ENCODE measurements at regions not wholly inside any gene's neighbourhood (a gene's known extent, or its start where the extent isn't known, plus 50 kb on each side); places are given as distances from the start of the nearest gene placed in this dataset.

DNA sequence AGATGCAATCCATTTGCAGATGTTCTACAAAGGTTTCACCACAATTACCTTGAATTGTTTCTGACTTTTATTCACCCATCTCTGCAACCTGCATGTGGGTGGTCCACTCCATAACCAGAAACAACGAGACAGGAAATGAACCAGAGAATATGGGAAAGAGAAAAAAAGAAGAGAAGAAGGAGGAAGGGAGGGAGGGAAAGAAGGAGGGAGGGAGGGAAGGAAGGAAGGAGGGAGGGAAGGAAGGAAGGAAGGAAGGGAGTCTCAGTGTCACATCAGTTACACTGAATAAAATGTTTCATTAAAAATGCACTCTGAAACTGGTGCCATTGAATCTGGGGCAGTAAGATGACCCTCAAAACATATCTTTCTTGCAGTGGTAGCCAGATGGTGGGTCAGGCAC lies 301.3 kb upstream of the MGMT start:
- no peak overlapping the region for H2BK120ac ChIP-seq (ENCODE audit: low read depth, low read length)

GRCh38 chr10:129168660-129169059 lies 298.4 kb upstream of the MGMT start:
- WGBS, 2 donors (ENCODE audit: extremely low coverage in 2 of 2, insufficient read length in 2 of 2, insufficient replicate concordance in 1 of 2), result no CpG with 5 or more reads among the region's 4 CpGs

More for the DNA sequence above, 301.3 kb upstream of the MGMT start:
- Histone ChIP-seq H4K8ac (ENCODE audit: low read depth, low read length) (no peak overlapping the region), H3K14ac (ENCODE audit: low read length) (peak overlapping the region; percentile 60), H3K36me3 (replicated peaks in 1 of 2; ENCODE audit: control insufficient read depth in 2 of 2, insufficient read depth in 2 of 2, low read length in 2 of 2) (no peaks in the 10 kb centered on the region), H3K18ac (ENCODE audit: low read length) (no peak overlapping the region), H3K4me3 (ENCODE audit: low read length in 2 of 2) (no peak overlapping the region), H3K27me3 (ENCODE audit: control insufficient read depth in 3 of 3, insufficient read depth in 3 of 3, low read depth in 1 of 3, low read length in 3 of 3) (no peaks in the 10 kb centered on the region), H2BK12ac (ENCODE audit: low read length) (no peak overlapping the region), H3K27ac (replicated peaks; ENCODE audit: low read length) (no peak overlapping the region), H2AFZ (ENCODE audit: low read length) (no peak overlapping the region), H3K9ac (ENCODE audit: low read depth, low read length, poor library complexity) (no peak overlapping the region), H2BK5ac (ENCODE audit: low read length) (no peak overlapping the region), H3K4ac (ENCODE audit: low read length) (no peak overlapping the region), H3K9me3 (replicated peaks in 1 of 2; ENCODE audit: control insufficient read depth in 2 of 2, insufficient read depth in 1 of 2, low read depth in 1 of 2, low read length in 2 of 2) (no peaks in the 10 kb centered on the region), H3K23ac (ENCODE audit: low read depth, low read length, poor library complexity) (no peak overlapping the region), H2BK15ac (ENCODE audit: low read length) (no peak overlapping the region), H3K4me2 (ENCODE audit: insufficient read depth, low read length, poor library complexity, severe bottlenecking) (no peak overlapping the region), H4K91ac (ENCODE audit: low read depth, low read length, poor library complexity) (no peak overlapping the region), H3K79me1 (ENCODE audit: low read depth, low read length) (no peaks in the 10 kb centered on the region), H3K4me1 (ENCODE audit: control insufficient read depth in 2 of 2, insufficient read depth in 1 of 2, low read depth in 1 of 2, low read length in 2 of 2) (peaks cover 2 to 3% of the 10 kb centered on the region in 2 donors), H2AK5ac (ENCODE audit: low read depth, low read length) (peak overlapping the region; percentile 67)
- WGBS, 2 donors (ENCODE audit: extremely low coverage in 2 of 2, insufficient read length in 2 of 2, insufficient replicate concordance in 1 of 2), result no CpG with 5 or more reads among the region's 1 CpG
- no peak for DNase-seq (ENCODE audit: low spot score)

DNA sequence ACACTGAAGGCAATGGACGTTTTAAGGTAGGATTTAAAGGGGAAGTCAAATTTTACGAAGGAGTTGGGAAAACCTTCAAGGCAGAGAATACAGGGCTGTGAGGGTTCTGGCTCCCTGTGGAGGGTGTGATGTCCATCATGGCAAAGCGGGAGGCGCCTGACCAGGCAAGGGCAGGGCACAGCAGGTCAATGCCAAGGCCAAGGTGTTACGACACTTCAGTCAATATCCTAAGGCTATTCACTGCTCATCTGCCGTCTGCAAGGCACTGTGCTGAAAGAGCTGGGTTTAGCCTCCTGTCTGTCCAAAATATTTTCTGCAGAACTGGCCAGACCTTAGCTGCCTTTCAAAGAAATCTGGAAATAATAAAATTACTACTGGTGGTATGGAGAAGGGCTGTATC lies 297.9 kb upstream of the MGMT start:
- Histone ChIP-seq H3K36me3 (replicated peaks in 1 of 2; ENCODE audit: control insufficient read depth in 2 of 2, insufficient read depth in 2 of 2, low read length in 2 of 2) (no peaks in the 10 kb centered on the region), H3K14ac (ENCODE audit: low read length) (no peak overlapping the region), H3K9me3 (replicated peaks in 1 of 2; ENCODE audit: control insufficient read depth in 2 of 2, insufficient read depth in 1 of 2, low read depth in 1 of 2, low read length in 2 of 2) (no peaks in the 10 kb centered on the region), H2BK12ac (ENCODE audit: low read length) (no peak overlapping the region), H4K91ac (ENCODE audit: low read depth, low read length, poor library complexity) (no peak overlapping the region), H3K79me1 (ENCODE audit: low read depth, low read length) (no peaks in the 10 kb centered on the region), H4K8ac (ENCODE audit: low read depth, low read length) (no peak overlapping the region), H2AFZ (ENCODE audit: low read length) (no peak overlapping the region), H2BK120ac (ENCODE audit: low read depth, low read length) (no peak overlapping the region), H3K4me2 (ENCODE audit: insufficient read depth, low read length, poor library complexity, severe bottlenecking) (no peak overlapping the region), H3K4me1 (ENCODE audit: control insufficient read depth in 2 of 2, insufficient read depth in 1 of 2, low read depth in 1 of 2, low read length in 2 of 2) (peaks cover 0 to 2% of the 10 kb centered on the region in 2 donors), H3K4ac (ENCODE audit: low read length) (no peak overlapping the region), H3K23ac (ENCODE audit: low read depth, low read length, poor library complexity) (no peak overlapping the region), H2AK5ac (ENCODE audit: low read depth, low read length) (no peak overlapping the region), H3K27me3 (ENCODE audit: control insufficient read depth in 3 of 3, insufficient read depth in 3 of 3, low read depth in 1 of 3, low read length in 3 of 3) (no peaks in the 10 kb centered on the region), H3K27ac (replicated peaks; ENCODE audit: low read length) (no peak overlapping the region), H3K4me3 (ENCODE audit: low read length in 2 of 2) (no peak overlapping the region), H2BK15ac (ENCODE audit: low read length) (no peak overlapping the region), H3K18ac (ENCODE audit: low read length) (no peak overlapping the region), H3K9ac (ENCODE audit: low read depth, low read length, poor library complexity) (no peak overlapping the region), H2BK5ac (ENCODE audit: low read length) (no peak overlapping the region)
- no CpG with 5 or more reads among the region's 6 CpGs for WGBS, 2 donors (ENCODE audit: extremely low coverage in 2 of 2, insufficient read length in 2 of 2, insufficient replicate concordance in 1 of 2)
- DNase-seq (ENCODE audit: low spot score), result no peak

More at GRCh38 chr10:129168660-129169059, 298.4 kb upstream of the MGMT start:
- H4K91ac ChIP-seq (ENCODE audit: low read depth, low read length, poor library complexity), result no peak overlapping the region
- no peak overlapping the region for H3K27ac ChIP-seq (replicated peaks; ENCODE audit: low read length)
- no peak overlapping the region for H2BK15ac ChIP-seq (ENCODE audit: low read length)
- no peak overlapping the region for H3K18ac ChIP-seq (ENCODE audit: low read length)
- H3K79me1 ChIP-seq (ENCODE audit: low read depth, low read length), result no peaks in the 10 kb centered on the region
- H3K4me1 ChIP-seq (ENCODE audit: control insufficient read depth in 2 of 2, insufficient read depth in 1 of 2, low read depth in 1 of 2, low read length in 2 of 2), result peaks cover 0 to 2% of the 10 kb centered on the region in 2 donors
- no peak overlapping the region for H3K4ac ChIP-seq (ENCODE audit: low read length)
- no peak for DNase-seq (ENCODE audit: low spot score)
- H3K9me3 ChIP-seq (replicated peaks in 1 of 2; ENCODE audit: control insufficient read depth in 2 of 2, insufficient read depth in 1 of 2, low read depth in 1 of 2, low read length in 2 of 2), result no peaks in the 10 kb centered on the region
- H2BK5ac ChIP-seq (ENCODE audit: low read length), result no peak overlapping the region
- no peak overlapping the region for H2BK12ac ChIP-seq (ENCODE audit: low read length)
- H3K4me3 ChIP-seq (ENCODE audit: low read length in 2 of 2), result no peak overlapping the region
- no peak overlapping the region for H3K9ac ChIP-seq (ENCODE audit: low read depth, low read length, poor library complexity)
- H3K4me2 ChIP-seq (ENCODE audit: insufficient read depth, low read length, poor library complexity, severe bottlenecking), result no peak overlapping the region
- no peak overlapping the region for H3K23ac ChIP-seq (ENCODE audit: low read depth, low read length, poor library complexity)
- no peak overlapping the region for H2AFZ ChIP-seq (ENCODE audit: low read length)
- H2AK5ac ChIP-seq (ENCODE audit: low read depth, low read length), result no peak overlapping the region
- no peak overlapping the region for H4K8ac ChIP-seq (ENCODE audit: low read depth, low read length)
- H2BK120ac ChIP-seq (ENCODE audit: low read depth, low read length), result no peak overlapping the region
- H3K36me3 ChIP-seq (replicated peaks in 1 of 2; ENCODE audit: control insufficient read depth in 2 of 2, insufficient read depth in 2 of 2, low read length in 2 of 2), result no peaks in the 10 kb centered on the region
- H3K27me3 ChIP-seq (ENCODE audit: control insufficient read depth in 3 of 3, insufficient read depth in 3 of 3, low read depth in 1 of 3, low read length in 3 of 3), result no peaks in the 10 kb centered on the region
- H3K14ac ChIP-seq (ENCODE audit: low read length), result no peak overlapping the region

DNA sequence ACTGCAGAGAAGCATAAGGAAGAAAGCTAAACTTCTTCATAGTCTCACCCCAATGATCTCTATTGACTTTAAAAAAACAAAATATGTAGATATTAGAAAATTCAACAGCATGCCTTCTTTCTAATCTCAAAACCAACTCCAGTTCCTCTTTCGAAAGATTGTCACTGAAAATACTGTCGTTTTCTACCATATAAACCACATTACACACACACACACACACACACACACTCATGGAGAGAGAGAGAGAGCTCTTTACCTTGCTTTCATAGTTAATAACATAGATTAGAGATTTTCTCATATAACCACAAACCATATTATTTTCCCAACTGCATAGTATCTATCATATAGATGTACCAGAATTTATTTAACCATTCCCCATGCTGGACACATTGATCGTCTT lies 296.2 kb upstream of the MGMT start:
- no peak overlapping the region for H2BK12ac ChIP-seq (ENCODE audit: low read length)
- no peaks in the 10 kb centered on the region for H3K36me3 ChIP-seq (replicated peaks in 1 of 2; ENCODE audit: control insufficient read depth in 2 of 2, insufficient read depth in 2 of 2, low read length in 2 of 2)
- H3K27ac ChIP-seq (replicated peaks; ENCODE audit: low read length), result no peak overlapping the region
- H2BK15ac ChIP-seq (ENCODE audit: low read length), result no peak overlapping the region
- no CpG with 5 or more reads among the region's 3 CpGs for WGBS, 2 donors (ENCODE audit: extremely low coverage in 2 of 2, insufficient read length in 2 of 2, insufficient replicate concordance in 1 of 2)
- DNase-seq (ENCODE audit: low spot score), result no peak
- no peak overlapping the region for H3K23ac ChIP-seq (ENCODE audit: low read depth, low read length, poor library complexity)
- H3K14ac ChIP-seq (ENCODE audit: low read length), result no peak overlapping the region
- H3K4me1 ChIP-seq (ENCODE audit: control insufficient read depth in 2 of 2, insufficient read depth in 1 of 2, low read depth in 1 of 2, low read length in 2 of 2), result peaks cover 0 to 7% of the 10 kb centered on the region in 2 donors
- no peak overlapping the region for H3K4me2 ChIP-seq (ENCODE audit: insufficient read depth, low read length, poor library complexity, severe bottlenecking)
- H3K79me1 ChIP-seq (ENCODE audit: low read depth, low read length), result no peaks in the 10 kb centered on the region
- no peak overlapping the region for H3K9ac ChIP-seq (ENCODE audit: low read depth, low read length, poor library complexity)
- no peaks in the 10 kb centered on the region for H3K9me3 ChIP-seq (replicated peaks in 1 of 2; ENCODE audit: control insufficient read depth in 2 of 2, insufficient read depth in 1 of 2, low read depth in 1 of 2, low read length in 2 of 2)
- H4K8ac ChIP-seq (ENCODE audit: low read depth, low read length), result no peak overlapping the region
- H2BK5ac ChIP-seq (ENCODE audit: low read length), result no peak overlapping the region
- no peak overlapping the region for H3K4ac ChIP-seq (ENCODE audit: low read length)
- no peak overlapping the region for H2AK5ac ChIP-seq (ENCODE audit: low read depth, low read length)
- no peak overlapping the region for H2BK120ac ChIP-seq (ENCODE audit: low read depth, low read length)
- no peak overlapping the region for H3K4me3 ChIP-seq (ENCODE audit: low read length in 2 of 2)
- no peak overlapping the region for H4K91ac ChIP-seq (ENCODE audit: low read depth, low read length, poor library complexity)
- H2AFZ ChIP-seq (ENCODE audit: low read length), result no peak overlapping the region
- no peaks in the 10 kb centered on the region for H3K27me3 ChIP-seq (ENCODE audit: control insufficient read depth in 3 of 3, insufficient read depth in 3 of 3, low read depth in 1 of 3, low read length in 3 of 3)
- H3K18ac ChIP-seq (ENCODE audit: low read length), result no peak overlapping the region

Measured in neuronal stem cell (in vitro differentiated cells).